NCI-H2171 treated with DMSO at 0.1 percent for 48 hours (cell line): ENCODE measurements at regions not wholly inside any gene's neighbourhood (a gene's known extent, or its start where the extent isn't known, plus 50 kb on each side); places are given as distances from the start of the nearest gene placed in this dataset.

ENCODE experiments used
- DNase-seq: peaks from one replicate; lab custom pipeline; 2025; lab: John Stamatoyannopoulos, UW

- DNase-seq, result no peak
Observed at GRCh38 chr2:194385376-194385775, 1271.7 kb upstream of the SLC39A10 start.

- no peak for DNase-seq
Observed at GRCh38 chr2:194383401-194383800, 1273.6 kb upstream of the SLC39A10 start.

- DNase-seq, result no peak
Observed at GRCh38 chr2:194382221-194382620, 1274.8 kb upstream of the SLC39A10 start.

GRCh38 chr2:194380011-194380410 lies 1277.0 kb upstream of the SLC39A10 start:
- no peak for DNase-seq

- DNase-seq, result peak; percentile 98
Observed at GRCh38 chr2:194367390-194367789, 1289.6 kb upstream of the SLC39A10 start.

GRCh38 chr2:194363878-194364277 lies 1293.1 kb upstream of the SLC39A10 start:
- peak; percentile 65 for DNase-seq

- DNase-seq, result peak; percentile 95
Observed at GRCh38 chr2:194363295-194363694, 1293.7 kb upstream of the SLC39A10 start.

- DNase-seq, result no peak
Observed at GRCh38 chr2:194352505-194352904, 1304.5 kb upstream of the SLC39A10 start.

GRCh38 chr2:194346193-194346592 lies 1310.8 kb upstream of the SLC39A10 start:
- peak; percentile 86 for DNase-seq

GRCh38 chr2:194345347-194345746 lies 1311.7 kb upstream of the SLC39A10 start:
- DNase-seq, result peak; percentile 48

- DNase-seq, result peak; percentile 94
Observed at GRCh38 chr2:194343167-194343566, 1313.9 kb upstream of the SLC39A10 start.

- peak; percentile 99 for DNase-seq
Observed at GRCh38 chr2:194332799-194333490, 1324.1 kb upstream of the SLC39A10 start.

GRCh38 chr2:194328456-194328855 lies 1328.6 kb upstream of the SLC39A10 start:
- DNase-seq, result no peak

GRCh38 chr2:194327196-194327888 lies 1329.7 kb upstream of the SLC39A10 start:
- no peak for DNase-seq

GRCh38 chr2:194323740-194324139 lies 1333.3 kb upstream of the SLC39A10 start:
- DNase-seq, result no peak

- DNase-seq, result no peak
Observed at GRCh38 chr2:194320520-194320919, 1336.5 kb upstream of the SLC39A10 start.

GRCh38 chr2:194319222-194319992 lies 1337.6 kb upstream of the SLC39A10 start:
- no peak for DNase-seq

- no peak for DNase-seq
Observed at GRCh38 chr2:194314042-194314441, 1343.0 kb upstream of the SLC39A10 start.

GRCh38 chr2:194304191-194304590 lies 1352.8 kb upstream of the SLC39A10 start:
- peak; percentile 76 for DNase-seq

GRCh38 chr2:194301946-194302345 lies 1355.1 kb upstream of the SLC39A10 start:
- peak; percentile 100 for DNase-seq

GRCh38 chr2:194294156-194294555 lies 1362.9 kb upstream of the SLC39A10 start:
- no peak for DNase-seq

- no peak for DNase-seq
Observed at GRCh38 chr2:194291104-194291503, 1365.9 kb upstream of the SLC39A10 start.
